GM06990 (cell line): ENCODE measurements at regions not wholly inside any gene's neighbourhood (a gene's known extent, or its start where the extent isn't known, plus 50 kb on each side); places are given as distances from the start of the nearest gene placed in this dataset.

Source experiments
- DNase-seq: peaks from one replicate; pipeline ENCODE4 v3.0.0-alpha.2; 2011; ENCODE audit not compliant: insufficient read length; ENCODE audit errors: extremely low read depth
- H3K27me3 ChIP-seq: replicated peaks from 2 replicates; pipeline ENCODE4 v1.6.0; 2011; ENCODE audit warnings: low read length; ENCODE audit not compliant: control insufficient read depth, insufficient read depth
- H3K36me3 ChIP-seq: 2 replicates; pipeline ENCODE4 v1.5.1; 2011; ENCODE audit warnings: low read length; ENCODE audit not compliant: control insufficient read depth, insufficient read depth
- H3K4me3 ChIP-seq: replicated peaks from 2 replicates; pipeline ENCODE4 v1.5.1; 2011; ENCODE audit warnings: low read depth, mild to moderate bottlenecking, control low read depth, low read length
- CTCF ChIP-seq: IDR thresholded peaks from 2 replicates; pipeline ENCODE4 v1.5.1; 2011; ENCODE audit warnings: low read length, control low read depth, mild to moderate bottlenecking, inconsistent platforms; ENCODE audit not compliant: insufficient read depth, poor library complexity, severe bottlenecking

DNA sequence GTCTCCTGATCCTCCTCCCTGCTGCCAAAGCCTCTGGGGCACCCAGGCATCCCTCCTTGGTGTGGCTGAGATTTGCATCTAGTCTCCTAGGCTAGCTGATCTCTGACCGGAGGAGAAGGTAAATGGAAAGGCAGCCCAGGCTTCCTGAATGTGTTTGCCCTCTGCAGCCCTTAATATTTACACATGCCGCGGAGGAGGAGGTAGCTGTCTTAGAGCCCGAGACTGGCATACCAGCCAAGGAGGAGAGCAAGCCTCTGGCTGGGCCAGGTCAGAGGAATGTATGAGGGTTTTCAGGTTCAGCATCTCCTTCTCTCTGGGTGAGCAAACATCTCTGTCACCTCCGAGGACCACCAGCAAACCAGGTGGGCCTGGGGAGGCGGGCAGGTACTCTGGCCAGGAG is 86.0 kb upstream of the GRIK3 start:
- Histone ChIP-seq H3K36me3 (no peaks in the 10 kb centered on the region), H3K27me3 (no peaks in the 10 kb centered on the region; the same call in none of the 2 replicates), H3K4me3 (no peak overlapping the region)
- no peak for TF ChIP-seq CTCF
- DNase-seq, result no peak

GRCh38 chr1:37123276-37124115 is 89.2 kb upstream of the GRIK3 start:
- TF ChIP-seq CTCF, result no peak
- peaks cover 1% of the 10 kb centered on the region; the same call in 1 of the 2 replicates for H3K27me3 ChIP-seq
- no peaks in the 10 kb centered on the region for H3K36me3 ChIP-seq
- H3K4me3 ChIP-seq, result no peak overlapping the region
- no peak for DNase-seq

GRCh38 chr1:37124501-37124900 is 90.2 kb upstream of the GRIK3 start:
- DNase-seq, result no peak
- no peak for TF ChIP-seq CTCF
- peaks cover 1% of the 10 kb centered on the region; the same call in 1 of the 2 replicates for H3K27me3 ChIP-seq
- no peaks in the 10 kb centered on the region for H3K36me3 ChIP-seq
- no peak overlapping the region for H3K4me3 ChIP-seq

DNA sequence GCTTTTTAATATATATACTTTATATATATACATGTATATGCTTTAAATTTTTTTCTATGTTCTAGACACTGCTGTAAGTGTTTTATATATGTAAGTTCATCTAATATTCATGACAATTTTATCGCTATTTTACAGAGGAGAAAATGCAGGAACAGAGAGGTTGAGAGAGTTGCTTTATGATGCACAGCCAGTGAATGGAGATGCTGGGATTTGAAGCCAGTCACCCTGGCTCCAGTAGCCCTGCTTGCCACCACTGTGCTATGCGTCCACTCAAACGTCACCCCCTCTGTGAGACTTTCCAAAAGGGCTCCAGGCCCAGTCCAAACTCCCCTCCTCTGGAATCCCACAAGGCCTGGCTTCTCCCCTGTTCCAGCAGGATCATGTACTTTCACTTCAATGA is 91.0 kb upstream of the GRIK3 start:
- Histone ChIP-seq H3K27me3 (peaks cover 1% of the 10 kb centered on the region; the same call in 1 of the 2 replicates), H3K36me3 (no peaks in the 10 kb centered on the region), H3K4me3 (no peak overlapping the region)
- DNase-seq, result no peak
- no peak for TF ChIP-seq CTCF

DNA sequence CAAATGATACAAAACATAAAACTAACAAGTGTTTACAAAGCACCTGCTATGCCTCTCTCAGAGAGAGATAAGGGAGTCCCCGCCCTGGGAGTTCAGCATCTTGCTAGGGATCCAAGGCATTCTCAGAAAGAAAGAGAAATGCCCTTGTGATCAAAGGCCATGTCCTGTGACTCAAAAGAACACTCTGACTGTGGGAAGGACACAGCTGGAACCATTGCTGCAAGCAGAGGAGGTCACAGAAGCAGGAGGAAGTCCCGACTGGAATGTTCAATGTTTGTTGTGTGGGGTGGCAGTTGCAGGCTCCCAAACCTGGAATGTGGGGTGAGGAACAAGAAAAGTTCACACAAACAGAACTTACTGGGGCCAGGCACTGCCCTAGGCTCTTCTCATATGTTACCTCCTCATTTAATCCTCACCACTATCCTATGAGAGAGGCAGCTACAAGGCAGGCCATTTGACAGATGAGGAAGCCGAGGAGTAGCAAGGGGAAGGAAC is 93.0 kb upstream of the GRIK3 start:
- Histone ChIP-seq H3K4me3 (no peak overlapping the region), H3K27me3 (peaks cover 1% of the 10 kb centered on the region), H3K36me3 (no peaks in the 10 kb centered on the region)
- no peak for DNase-seq
- TF ChIP-seq CTCF, result no peak
